SK-N-SH (cell line): ENCODE measurements at regions not wholly inside any gene's neighbourhood (a gene's known extent, or its start where the extent isn't known, plus 50 kb on each side); places are given as distances from the start of the nearest gene placed in this dataset.

Source experiments
- EP300 ChIP-seq, 2 experiments: IDR thresholded peaks; 2 replicates each; pipeline versions ENCODE4 v1.4.0 to v1.6.1; 2012; ENCODE audit warnings: borderline replicate concordance in 1 of 2, low read depth in 1 of 2, low read length in 1 of 2
- EZH2phosphoT487 ChIP-seq: fragments of 200-600 bp; sonication (generic); IDR thresholded peaks from 2 replicates; pipeline ENCODE4 v1.6.1; 2017; ENCODE audit warnings: low read depth, mixed run types, mild to moderate bottlenecking, antibody characterized with exemption, moderate library complexity, borderline replicate concordance
- FOXJ3 ChIP-seq: sonication (generic); formaldehyde crosslinking; IDR thresholded peaks from 2 replicates; pipeline ENCODE4 v1.5.1; 2020; ENCODE audit warnings: mild to moderate bottlenecking, missing genetic modification reagents
- GABPA ChIP-seq: IDR thresholded peaks from 2 replicates; pipeline ENCODE4 v1.4.0; 2012; ENCODE audit warnings: low read depth, mild to moderate bottlenecking
- POLR2AphosphoS5 ChIP-seq: IDR thresholded peaks from 2 replicates; pipeline ENCODE4 v1.6.1; 2012; ENCODE audit warnings: low read depth, low read length
- RAD21 ChIP-seq: IDR thresholded peaks from 2 replicates; pipeline ENCODE4 v1.6.1; 2012; ENCODE audit warnings: mild to moderate bottlenecking, low read length
- RFX5 ChIP-seq: IDR thresholded peaks from 2 replicates; pipeline ENCODE4 v1.6.1; 2012; ENCODE audit warnings: mild to moderate bottlenecking, improper control_type of control experiment, low read length
- TEAD4 ChIP-seq: IDR thresholded peaks from 2 replicates; pipeline ENCODE4 v1.4.0; 2012; ENCODE audit warnings: mild to moderate bottlenecking, borderline replicate concordance; ENCODE audit not compliant: insufficient read depth
- TF ChIP-seq, protein P1 (sequence below): fragments of 200-600 bp; sonication (generic); IDR thresholded peaks from 2 replicates; pipeline ENCODE4 v1.6.1; 2017; ENCODE audit warnings: antibody characterized with exemption, mild to moderate bottlenecking, moderate library complexity
- TF ChIP-seq, protein P2 (sequence below): IDR thresholded peaks from 2 replicates; pipeline ENCODE4 v1.4.0; 2012; ENCODE audit warnings: low read depth

DNA sequence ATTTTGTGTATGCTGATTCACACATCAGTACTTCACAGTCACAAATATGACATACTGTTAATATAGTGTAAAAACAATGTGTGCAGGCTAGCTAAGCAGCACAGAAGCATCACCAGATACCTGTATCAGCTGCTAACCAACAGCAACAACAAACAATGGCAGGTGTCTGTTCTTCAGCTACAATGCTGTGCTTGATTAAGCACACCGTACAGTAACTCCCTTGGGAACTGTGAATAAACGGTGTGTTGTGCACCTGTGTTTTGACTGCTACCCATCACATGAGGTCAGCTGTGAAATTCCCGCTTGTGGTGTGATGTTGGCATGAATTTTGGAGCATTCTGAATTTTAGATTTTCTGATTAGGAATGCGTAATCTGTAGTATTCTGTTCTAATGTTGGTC lies 379.7 kb upstream of the FAT1 start:
- TF ChIP-seq, protein P1, sequence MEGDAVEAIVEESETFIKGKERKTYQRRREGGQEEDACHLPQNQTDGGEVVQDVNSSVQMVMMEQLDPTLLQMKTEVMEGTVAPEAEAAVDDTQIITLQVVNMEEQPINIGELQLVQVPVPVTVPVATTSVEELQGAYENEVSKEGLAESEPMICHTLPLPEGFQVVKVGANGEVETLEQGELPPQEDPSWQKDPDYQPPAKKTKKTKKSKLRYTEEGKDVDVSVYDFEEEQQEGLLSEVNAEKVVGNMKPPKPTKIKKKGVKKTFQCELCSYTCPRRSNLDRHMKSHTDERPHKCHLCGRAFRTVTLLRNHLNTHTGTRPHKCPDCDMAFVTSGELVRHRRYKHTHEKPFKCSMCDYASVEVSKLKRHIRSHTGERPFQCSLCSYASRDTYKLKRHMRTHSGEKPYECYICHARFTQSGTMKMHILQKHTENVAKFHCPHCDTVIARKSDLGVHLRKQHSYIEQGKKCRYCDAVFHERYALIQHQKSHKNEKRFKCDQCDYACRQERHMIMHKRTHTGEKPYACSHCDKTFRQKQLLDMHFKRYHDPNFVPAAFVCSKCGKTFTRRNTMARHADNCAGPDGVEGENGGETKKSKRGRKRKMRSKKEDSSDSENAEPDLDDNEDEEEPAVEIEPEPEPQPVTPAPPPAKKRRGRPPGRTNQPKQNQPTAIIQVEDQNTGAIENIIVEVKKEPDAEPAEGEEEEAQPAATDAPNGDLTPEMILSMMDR = no peak
- TF ChIP-seq, protein P2, sequence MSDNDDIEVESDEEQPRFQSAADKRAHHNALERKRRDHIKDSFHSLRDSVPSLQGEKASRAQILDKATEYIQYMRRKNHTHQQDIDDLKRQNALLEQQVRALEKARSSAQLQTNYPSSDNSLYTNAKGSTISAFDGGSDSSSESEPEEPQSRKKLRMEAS = no peak
- no peak for TF ChIP-seq FOXJ3 (CRISPR knock-in tag)
- TF ChIP-seq EP300 (IDR thresholded peaks at IDR 0.05; ENCODE audit: borderline replicate concordance in 1 of 2, low read depth in 1 of 2, low read length in 1 of 2) = no peak
- TF ChIP-seq POLR2AphosphoS5 = no peak
- TF ChIP-seq RFX5 = no peak
- no peak for TF ChIP-seq EZH2phosphoT487
- no peak for TF ChIP-seq TEAD4
- no peak for TF ChIP-seq RAD21
- no peak for TF ChIP-seq GABPA
